HEK293 (cell line): ENCODE measurements at regions not wholly inside any gene's neighbourhood (a gene's known extent, or its start where the extent isn't known, plus 50 kb on each side); places are given as distances from the start of the nearest gene placed in this dataset.

Experiments
- CTCF ChIA-PET: fragments of 350-600 bp; formaldehyde crosslinking; extraction: SDS; loops from one replicate; lab custom pipeline; 2021; ENCODE audit warnings: antibody characterized with exemption; lab: Yijun Ruan, JAX
- POLR2A ChIA-PET: fragments of 300-600 bp; formaldehyde crosslinking; extraction: SDS; loops from one replicate; lab custom pipeline; 2020; ENCODE audit warnings: antibody characterized with exemption, inconsistent platforms; lab: Yijun Ruan, JAX
- H3K27ac ChIP-seq: fragments of 200-500 bp; sonication (Bioruptor generic); 2 replicates; pipeline ENCODE4 v1.5.1; 2014; ENCODE audit warnings: low read depth, low read length, control low read depth, inconsistent platforms; ENCODE audit errors: extremely low read depth
- H3K36me3 ChIP-seq, 2 experiments: fragments of 200-500 bp in 1 of 2; sonication (Bioruptor generic) in 1 of 2; 1 replicate in 1 of 2; 2 replicates in 1 of 2; pipeline ENCODE4 v1.5.1; 2014 to 2017; ENCODE audit warnings: inconsistent platforms in 2 of 2, low read length in 2 of 2; ENCODE audit not compliant: control insufficient read depth in 2 of 2, insufficient read depth in 1 of 2
- H3K4me1 ChIP-seq: fragments of 200-500 bp; sonication (Bioruptor generic); 2 replicates; pipeline ENCODE4 v1.5.1; 2014; ENCODE audit warnings: mild to moderate bottlenecking, low read length, inconsistent platforms; ENCODE audit not compliant: control insufficient read depth, insufficient read depth
- H3K4me3 ChIP-seq: 2 replicates; pipeline ENCODE4 v1.5.1; 2011; ENCODE audit warnings: low read depth, mild to moderate bottlenecking, control low read depth, low read length, moderate library complexity
- H3K9me3 ChIP-seq: fragments of 200-500 bp; sonication (Bioruptor generic); 2 replicates; pipeline ENCODE4 v1.5.1; 2014; ENCODE audit warnings: low read depth, low read length, inconsistent platforms; ENCODE audit not compliant: control insufficient read depth, insufficient read depth
- GLIS2 ChIP-seq: fragments of 450-650 bp; formaldehyde crosslinking; IDR thresholded peaks from 2 replicates; pipeline ENCODE4 v1.5.1; 2016; ENCODE audit warnings: missing biosample characterization, missing genetic modification characterization
- HOXD13 ChIP-seq: sonication (generic); formaldehyde crosslinking; IDR thresholded peaks from 2 replicates; pipeline ENCODE4 v1.8.0; 2022; ENCODE audit warnings: missing genetic modification reagents, borderline replicate concordance
- KLF8 ChIP-seq: fragments of 450-650 bp; formaldehyde crosslinking; IDR thresholded peaks from 2 replicates; pipeline ENCODE4 v1.5.1; 2016; ENCODE audit warnings: missing biosample characterization, missing genetic modification characterization
- SCRT1 ChIP-seq: fragments of 450-650 bp; formaldehyde crosslinking; IDR thresholded peaks from 2 replicates; pipeline ENCODE4 v1.5.1; 2016; ENCODE audit warnings: missing biosample characterization, missing genetic modification characterization, borderline replicate concordance
- SCRT2 ChIP-seq: fragments of 450-650 bp; formaldehyde crosslinking; IDR thresholded peaks from 2 replicates; pipeline ENCODE4 v1.5.1; 2016; ENCODE audit warnings: missing biosample characterization, missing genetic modification characterization
- YY2 ChIP-seq: fragments of 450-650 bp; formaldehyde crosslinking; IDR thresholded peaks from 2 replicates; pipeline ENCODE4 v1.5.1; 2016; ENCODE audit warnings: missing biosample characterization, missing genetic modification characterization
- ZBTB21 ChIP-seq: fragments of 450-650 bp; formaldehyde crosslinking; IDR thresholded peaks from 2 replicates; pipeline ENCODE4 v1.5.1; 2017; ENCODE audit warnings: missing biosample characterization, missing genetic modification characterization
- ZNF114 ChIP-seq: fragments of 450-650 bp; formaldehyde crosslinking; IDR thresholded peaks from 2 replicates; pipeline ENCODE4 v1.5.0; 2017; ENCODE audit warnings: missing biosample characterization, missing genetic modification characterization
- ZNF184 ChIP-seq: fragments of 450-650 bp; IDR thresholded peaks from 2 replicates; pipeline ENCODE4 v1.5.1; 2018; ENCODE audit warnings: missing biosample characterization, mild to moderate bottlenecking, missing genetic modification characterization
- ZNF202 ChIP-seq: fragments of 450-650 bp; formaldehyde crosslinking; IDR thresholded peaks from 2 replicates; pipeline ENCODE4 v1.5.1; 2016; ENCODE audit warnings: missing biosample characterization, missing genetic modification characterization, borderline replicate concordance
- ZNF23 ChIP-seq: fragments of 450-650 bp; formaldehyde crosslinking; IDR thresholded peaks from 2 replicates; pipeline ENCODE4 v1.5.1; 2016; ENCODE audit warnings: missing biosample characterization, missing genetic modification characterization, borderline replicate concordance
- ZNF248 ChIP-seq: fragments of 450-650 bp; formaldehyde crosslinking; IDR thresholded peaks from 2 replicates; pipeline ENCODE4 v1.5.1; 2017; ENCODE audit warnings: missing biosample characterization, missing genetic modification characterization
- ZNF354C ChIP-seq: fragments of 450-650 bp; formaldehyde crosslinking; IDR thresholded peaks from 2 replicates; pipeline ENCODE4 v1.5.1; 2016; ENCODE audit warnings: missing biosample characterization, missing genetic modification characterization, low read depth, borderline replicate concordance
- ZNF423 ChIP-seq: fragments of 450-650 bp; formaldehyde crosslinking; IDR thresholded peaks from 2 replicates; pipeline ENCODE4 v1.5.1; 2016; ENCODE audit warnings: missing biosample characterization, missing genetic modification characterization
- ZNF501 ChIP-seq: fragments of 450-650 bp; formaldehyde crosslinking; IDR thresholded peaks from 2 replicates; pipeline ENCODE4 v1.5.1; 2016; ENCODE audit warnings: missing biosample characterization, missing genetic modification characterization
- ZNF571 ChIP-seq: fragments of 450-650 bp; formaldehyde crosslinking; IDR thresholded peaks from 2 replicates; pipeline ENCODE4 v1.5.0; 2017; ENCODE audit warnings: missing biosample characterization, missing genetic modification characterization
- ZNF626 ChIP-seq: fragments of 450-650 bp; sonication (Bioruptor Pico); formaldehyde crosslinking; IDR thresholded peaks from 2 replicates; pipeline ENCODE4 v1.5.1; 2018; ENCODE audit warnings: missing biosample characterization, missing genetic modification characterization, inconsistent platforms
- TF ChIP-seq, protein P1 (sequence below): fragments of 450-650 bp; formaldehyde crosslinking; IDR thresholded peaks from 2 replicates; pipeline ENCODE4 v1.5.1; 2016; ENCODE audit warnings: missing biosample characterization, missing genetic modification characterization
- TF ChIP-seq, protein P2 (sequence below): fragments of 450-650 bp; formaldehyde crosslinking; IDR thresholded peaks from 2 replicates; pipeline ENCODE4 v1.5.1; 2017; ENCODE audit warnings: missing biosample characterization, missing genetic modification characterization
- TF ChIP-seq, protein P3 (sequence below): fragments of 450-650 bp; formaldehyde crosslinking; IDR thresholded peaks from 2 replicates; pipeline ENCODE4 v1.5.1; 2016; ENCODE audit warnings: missing biosample characterization, missing genetic modification characterization
- TF ChIP-seq, protein P4 (sequence below): fragments of 450-650 bp; formaldehyde crosslinking; IDR thresholded peaks from 2 replicates; pipeline ENCODE4 v1.5.1; 2016; ENCODE audit warnings: missing biosample characterization, missing genetic modification characterization
- TF ChIP-seq, protein P5 (sequence below): fragments of 450-650 bp; formaldehyde crosslinking; IDR thresholded peaks from 2 replicates; pipeline ENCODE4 v1.5.1; 2016; ENCODE audit warnings: missing biosample characterization, missing genetic modification characterization
- TF ChIP-seq, protein P6 (sequence below): fragments of 450-650 bp; formaldehyde crosslinking; IDR thresholded peaks from 2 replicates; pipeline ENCODE4 v1.5.1; 2016; ENCODE audit warnings: missing biosample characterization, missing genetic modification characterization

DNA sequence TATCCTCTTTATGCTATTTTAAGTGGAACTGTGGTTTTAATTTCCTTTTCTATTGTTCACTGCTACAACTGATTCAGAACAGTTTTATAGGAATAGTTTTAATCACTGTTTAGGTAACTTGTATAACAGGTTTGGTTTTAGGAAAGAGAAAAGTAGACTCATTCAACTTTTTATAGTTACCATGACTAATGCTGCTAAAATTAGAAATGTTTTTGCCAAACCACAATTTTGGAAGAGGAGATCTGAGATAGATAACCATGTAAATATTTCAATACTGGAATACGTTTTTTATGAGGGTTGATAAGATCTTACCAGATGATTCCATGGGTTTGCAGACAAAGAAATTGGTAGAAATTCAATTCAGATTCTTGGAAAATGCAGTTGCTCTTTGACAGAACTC, 404.6 kb upstream of the ARRDC3 start (continued):
- TF ChIP-seq ZNF114 (tag by site-specific recombination) (no peak), GLIS2 (tag by site-specific recombination) (no peak), ZNF501 (tag by site-specific recombination) (no peak)
- TF ChIP-seq, protein P1, sequence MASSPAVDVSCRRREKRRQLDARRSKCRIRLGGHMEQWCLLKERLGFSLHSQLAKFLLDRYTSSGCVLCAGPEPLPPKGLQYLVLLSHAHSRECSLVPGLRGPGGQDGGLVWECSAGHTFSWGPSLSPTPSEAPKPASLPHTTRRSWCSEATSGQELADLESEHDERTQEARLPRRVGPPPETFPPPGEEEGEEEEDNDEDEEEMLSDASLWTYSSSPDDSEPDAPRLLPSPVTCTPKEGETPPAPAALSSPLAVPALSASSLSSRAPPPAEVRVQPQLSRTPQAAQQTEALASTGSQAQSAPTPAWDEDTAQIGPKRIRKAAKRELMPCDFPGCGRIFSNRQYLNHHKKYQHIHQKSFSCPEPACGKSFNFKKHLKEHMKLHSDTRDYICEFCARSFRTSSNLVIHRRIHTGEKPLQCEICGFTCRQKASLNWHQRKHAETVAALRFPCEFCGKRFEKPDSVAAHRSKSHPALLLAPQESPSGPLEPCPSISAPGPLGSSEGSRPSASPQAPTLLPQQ (tag by site-specific recombination): no peak

DNA sequence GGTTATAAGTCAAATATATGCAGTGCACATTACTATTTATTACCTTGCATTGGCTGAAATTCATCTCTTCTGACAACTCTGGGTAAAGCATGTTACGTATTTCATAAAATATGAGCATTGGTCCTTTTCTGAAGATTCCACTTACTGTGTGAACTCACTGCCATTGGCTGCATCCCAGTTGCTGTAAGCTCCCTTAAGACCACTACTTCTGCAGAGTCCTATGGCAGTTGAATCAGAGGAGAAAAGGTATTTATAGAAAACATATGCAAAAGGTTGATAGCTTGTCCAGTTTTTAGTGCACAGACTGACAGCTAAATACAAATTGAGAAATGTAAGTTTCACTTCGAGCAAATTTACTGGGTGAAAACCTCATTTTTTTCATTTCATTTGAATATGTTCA, 394.6 kb upstream of the ARRDC3 start:
- TF ChIP-seq YY2: no peak
- no peak for TF ChIP-seq ZNF184
- TF ChIP-seq ZNF626: no peak
- no peak for TF ChIP-seq ZNF571
- no peak for TF ChIP-seq SCRT1 (tag by site-specific recombination)
- TF ChIP-seq, protein P2, sequence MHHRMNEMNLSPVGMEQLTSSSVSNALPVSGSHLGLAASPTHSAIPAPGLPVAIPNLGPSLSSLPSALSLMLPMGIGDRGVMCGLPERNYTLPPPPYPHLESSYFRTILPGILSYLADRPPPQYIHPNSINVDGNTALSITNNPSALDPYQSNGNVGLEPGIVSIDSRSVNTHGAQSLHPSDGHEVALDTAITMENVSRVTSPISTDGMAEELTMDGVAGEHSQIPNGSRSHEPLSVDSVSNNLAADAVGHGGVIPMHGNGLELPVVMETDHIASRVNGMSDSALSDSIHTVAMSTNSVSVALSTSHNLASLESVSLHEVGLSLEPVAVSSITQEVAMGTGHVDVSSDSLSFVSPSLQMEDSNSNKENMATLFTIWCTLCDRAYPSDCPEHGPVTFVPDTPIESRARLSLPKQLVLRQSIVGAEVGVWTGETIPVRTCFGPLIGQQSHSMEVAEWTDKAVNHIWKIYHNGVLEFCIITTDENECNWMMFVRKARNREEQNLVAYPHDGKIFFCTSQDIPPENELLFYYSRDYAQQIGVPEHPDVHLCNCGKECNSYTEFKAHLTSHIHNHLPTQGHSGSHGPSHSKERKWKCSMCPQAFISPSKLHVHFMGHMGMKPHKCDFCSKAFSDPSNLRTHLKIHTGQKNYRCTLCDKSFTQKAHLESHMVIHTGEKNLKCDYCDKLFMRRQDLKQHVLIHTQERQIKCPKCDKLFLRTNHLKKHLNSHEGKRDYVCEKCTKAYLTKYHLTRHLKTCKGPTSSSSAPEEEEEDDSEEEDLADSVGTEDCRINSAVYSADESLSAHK (tag by site-specific recombination): no peak
- TF ChIP-seq ZNF202 (tag by site-specific recombination): no peak
- TF ChIP-seq ZNF248 (tag by site-specific recombination): no peak
- TF ChIP-seq, protein P3, sequence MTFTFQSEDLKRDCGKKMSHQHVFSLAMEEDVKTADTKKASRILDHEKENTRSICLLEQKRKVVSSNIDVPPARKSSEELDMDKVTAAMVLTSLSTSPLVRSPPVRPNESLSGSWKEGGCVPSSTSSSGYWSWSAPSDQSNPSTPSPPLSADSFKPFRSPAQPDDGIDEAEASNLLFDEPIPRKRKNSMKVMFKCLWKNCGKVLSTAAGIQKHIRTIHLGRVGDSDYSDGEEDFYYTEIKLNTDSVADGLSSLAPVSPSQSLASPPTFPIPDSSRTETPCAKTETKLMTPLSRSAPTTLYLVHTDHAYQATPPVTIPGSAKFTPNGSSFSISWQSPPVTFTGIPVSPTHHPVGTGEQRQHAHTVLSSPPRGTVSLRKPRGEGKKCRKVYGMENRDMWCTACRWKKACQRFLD (tag by site-specific recombination): no peak
- TF ChIP-seq ZNF423 (tag by site-specific recombination): no peak
- TF ChIP-seq HOXD13 (CRISPR knock-in tag): no peak
- TF ChIP-seq ZNF23 (tag by site-specific recombination): no peak
- TF ChIP-seq, protein P4, sequence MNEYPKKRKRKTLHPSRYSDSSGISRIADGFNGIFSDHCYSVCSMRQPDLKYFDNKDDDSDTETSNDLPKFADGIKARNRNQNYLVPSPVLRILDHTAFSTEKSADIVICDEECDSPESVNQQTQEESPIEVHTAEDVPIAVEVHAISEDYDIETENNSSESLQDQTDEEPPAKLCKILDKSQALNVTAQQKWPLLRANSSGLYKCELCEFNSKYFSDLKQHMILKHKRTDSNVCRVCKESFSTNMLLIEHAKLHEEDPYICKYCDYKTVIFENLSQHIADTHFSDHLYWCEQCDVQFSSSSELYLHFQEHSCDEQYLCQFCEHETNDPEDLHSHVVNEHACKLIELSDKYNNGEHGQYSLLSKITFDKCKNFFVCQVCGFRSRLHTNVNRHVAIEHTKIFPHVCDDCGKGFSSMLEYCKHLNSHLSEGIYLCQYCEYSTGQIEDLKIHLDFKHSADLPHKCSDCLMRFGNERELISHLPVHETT (tag by site-specific recombination): no peak
- POLR2A ChIA-PET: no interaction called here
- Histone ChIP-seq H3K4me1 (no peaks in the 10 kb centered on the region), H3K36me3 (no peaks in the 10 kb centered on the region), H3K9me3 (no peaks in the 10 kb centered on the region), H3K27ac (no peak overlapping the region), H3K4me3 (no peak overlapping the region)
- CTCF ChIA-PET: no interaction called here

DNA sequence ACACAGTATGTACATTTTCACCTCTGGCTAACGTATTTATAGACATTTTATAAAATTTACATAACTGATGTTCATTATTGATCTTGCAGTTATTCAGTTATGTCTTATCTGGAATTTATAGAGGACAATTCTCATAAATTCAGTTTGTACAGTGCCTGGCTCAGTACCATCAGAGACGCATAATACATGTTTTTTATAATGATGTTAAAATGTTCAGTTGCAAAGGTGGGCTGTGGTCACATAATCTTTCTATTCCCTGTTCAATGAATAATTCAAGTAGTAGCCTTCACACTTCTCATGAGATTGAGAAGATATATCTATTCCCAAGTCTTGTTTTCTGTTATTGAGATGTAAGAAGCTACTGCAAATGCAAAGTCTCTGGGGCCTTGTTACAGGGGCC, 393.1 kb upstream of the ARRDC3 start:
- Histone ChIP-seq H3K4me1 (no peaks in the 10 kb centered on the region), H3K4me3 (no peak overlapping the region), H3K36me3 (no peaks in the 10 kb centered on the region), H3K27ac (no peak overlapping the region), H3K9me3 (no peaks in the 10 kb centered on the region)
- ChIA-PET POLR2A (no interaction called here), CTCF (no interaction called here)
- TF ChIP-seq ZNF354C (tag by site-specific recombination): no peak
- TF ChIP-seq, protein P5, sequence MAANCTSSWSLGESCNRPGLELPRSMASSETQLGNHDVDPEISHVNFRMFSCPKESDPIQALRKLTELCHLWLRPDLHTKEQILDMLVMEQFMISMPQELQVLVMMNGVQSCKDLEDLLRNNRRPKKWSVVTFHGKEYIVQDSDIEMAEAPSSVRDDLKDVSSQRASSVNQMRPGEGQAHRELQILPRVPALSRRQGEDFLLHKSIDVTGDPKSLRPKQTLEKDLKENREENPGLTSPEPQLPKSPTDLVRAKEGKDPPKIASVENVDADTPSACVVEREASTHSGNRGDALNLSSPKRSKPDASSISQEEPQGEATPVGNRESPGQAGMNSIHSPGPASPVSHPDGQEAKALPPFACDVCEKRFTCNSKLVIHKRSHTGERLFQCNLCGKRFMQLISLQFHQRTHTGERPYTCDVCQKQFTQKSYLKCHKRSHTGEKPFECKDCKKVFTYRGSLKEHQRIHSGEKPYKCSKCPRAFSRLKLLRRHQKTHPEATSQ (tag by site-specific recombination): no peak
- TF ChIP-seq KLF8 (tag by site-specific recombination): no peak
- TF ChIP-seq, protein P6, sequence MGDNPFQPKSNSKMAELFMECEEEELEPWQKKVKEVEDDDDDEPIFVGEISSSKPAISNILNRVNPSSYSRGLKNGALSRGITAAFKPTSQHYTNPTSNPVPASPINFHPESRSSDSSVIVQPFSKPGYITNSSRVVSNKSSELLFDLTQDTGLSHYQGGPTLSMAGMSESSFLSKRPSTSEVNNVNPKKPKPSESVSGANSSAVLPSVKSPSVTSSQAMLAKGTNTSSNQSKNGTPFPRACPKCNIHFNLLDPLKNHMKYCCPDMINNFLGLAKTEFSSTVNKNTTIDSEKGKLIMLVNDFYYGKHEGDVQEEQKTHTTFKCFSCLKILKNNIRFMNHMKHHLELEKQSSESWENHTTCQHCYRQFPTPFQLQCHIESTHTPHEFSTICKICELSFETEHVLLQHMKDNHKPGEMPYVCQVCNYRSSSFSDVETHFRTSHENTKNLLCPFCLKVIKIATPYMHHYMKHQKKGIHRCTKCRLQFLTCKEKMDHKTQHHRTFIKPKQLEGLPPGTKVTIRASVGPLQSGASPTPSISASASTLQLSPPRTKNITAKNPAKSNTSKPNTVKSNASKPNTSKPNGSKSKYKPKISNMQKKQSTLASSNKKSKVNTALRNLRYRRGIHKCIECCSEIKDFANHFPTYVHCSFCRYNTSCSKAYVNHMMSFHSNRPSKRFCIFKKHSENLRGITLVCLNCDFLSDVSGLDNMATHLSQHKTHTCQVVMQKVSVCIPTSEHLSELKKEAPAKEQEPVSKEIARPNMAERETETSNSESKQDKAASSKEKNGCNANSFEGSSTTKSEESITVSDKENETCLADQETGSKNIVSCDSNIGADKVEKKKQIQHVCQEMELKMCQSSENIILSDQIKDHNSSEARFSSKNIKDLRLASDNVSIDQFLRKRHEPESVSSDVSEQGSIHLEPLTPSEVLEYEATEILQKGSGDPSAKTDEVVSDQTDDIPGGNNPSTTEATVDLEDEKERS: no peak
- TF ChIP-seq SCRT2 (tag by site-specific recombination): no peak
- TF ChIP-seq ZBTB21 (tag by site-specific recombination): no peak
